Smooth muscle cell (in vitro differentiated cells): ENCODE measurements at regions not wholly inside any gene's neighbourhood (a gene's known extent, or its start where the extent isn't known, plus 50 kb on each side); places are given as distances from the start of the nearest gene placed in this dataset.

Experiments used
- DNase-seq: peaks from one replicate; lab custom pipeline; 2025; ENCODE audit not compliant: unreplicated experiment; lab: John Stamatoyannopoulos, UW
- H2AFZ ChIP-seq: fragments of 200-600 bp; sonication (generic); 2 replicates; pipeline ENCODE4 v1.6.0; 2016; ENCODE audit warnings: antibody characterized with exemption, low read depth, mild to moderate bottlenecking
- H3F3A ChIP-seq: fragments of 200-600 bp; sonication (generic); 2 replicates; pipeline ENCODE4 v1.6.0; 2017; ENCODE audit warnings: antibody characterized with exemption, low read depth
- H3K27ac ChIP-seq: fragments of 200-600 bp; sonication (generic); 2 replicates; pipeline ENCODE4 v1.5.1; 2016; ENCODE audit warnings: low read depth, mild to moderate bottlenecking
- H3K27me3 ChIP-seq: fragments of 200-600 bp; sonication (generic); 2 replicates; pipeline ENCODE4 v1.6.1; 2016; ENCODE audit warnings: low read depth, mild to moderate bottlenecking
- H3K36me3 ChIP-seq: fragments of 200-600 bp; sonication (generic); 2 replicates; pipeline ENCODE4 v1.5.1; 2016; ENCODE audit warnings: low read depth
- H3K4me1 ChIP-seq: fragments of 200-600 bp; sonication (generic); 2 replicates; pipeline ENCODE4 v1.5.1; 2016; ENCODE audit warnings: low read depth
- H3K4me2 ChIP-seq: fragments of 200-600 bp; sonication (generic); 2 replicates; pipeline ENCODE4 v1.6.0; 2016; ENCODE audit warnings: mild to moderate bottlenecking
- H3K4me3 ChIP-seq: fragments of 200-600 bp; sonication (generic); 2 replicates; pipeline ENCODE4 v1.5.1; 2016; ENCODE audit warnings: mild to moderate bottlenecking
- H3K79me2 ChIP-seq: fragments of 200-600 bp; sonication (generic); 2 replicates; pipeline ENCODE4 v1.6.0; 2016; ENCODE audit warnings: low read depth, mild to moderate bottlenecking
- H3K9ac ChIP-seq: fragments of 200-600 bp; sonication (generic); 2 replicates; pipeline ENCODE4 v1.6.0; 2016; ENCODE audit warnings: low read depth
- H3K9me3 ChIP-seq: fragments of 200-600 bp; sonication (generic); replicated peaks from 2 replicates; pipeline ENCODE4 v1.5.1; 2016; ENCODE audit warnings: low read depth
- H4K20me1 ChIP-seq: fragments of 200-600 bp; sonication (generic); 2 replicates; pipeline ENCODE4 v1.6.0; 2016; ENCODE audit warnings: low read depth
- CTCF ChIP-seq: fragments of 200-600 bp; sonication (generic); IDR thresholded peaks from 2 replicates; pipeline ENCODE4 v1.5.1; 2017; ENCODE audit warnings: borderline replicate concordance, mild to moderate bottlenecking, antibody characterized with exemption; ENCODE audit not compliant: insufficient read depth, poor library complexity, severe bottlenecking
- WGBS: methylation state at CpG from one replicate; pipeline ENCODE4 v1.1.7; 2016; ENCODE audit warnings: low lambda C conversion rate; 5-methylcytosine and 5-hydroxymethylcytosine counted together

GRCh38 chr1:29501227-29501976, 265.1 kb downstream of the PTPRU start:
- H2AFZ ChIP-seq = no peak overlapping the region
- 32% methylated on average over 8 of the region's 8 CpGs for WGBS
- H3K4me3 ChIP-seq = no peak overlapping the region
- no peak overlapping the region for H3K27ac ChIP-seq
- TF ChIP-seq CTCF = no peak
- no peaks in the 10 kb centered on the region for H4K20me1 ChIP-seq
- H3K9me3 ChIP-seq = no peaks in the 10 kb centered on the region
- no peak overlapping the region for H3K4me2 ChIP-seq
- peaks cover 13% of the 10 kb centered on the region for H3K4me1 ChIP-seq
- H3F3A ChIP-seq = no peaks in the 10 kb centered on the region
- H3K27me3 ChIP-seq = peaks cover under 1% of the 10 kb centered on the region
- no peak for DNase-seq
- H3K9ac ChIP-seq = no peak overlapping the region
- H3K36me3 ChIP-seq = no peaks in the 10 kb centered on the region
- H3K79me2 ChIP-seq = no peaks in the 10 kb centered on the region

GRCh38 chr1:29500651-29501050, 264.3 kb downstream of the PTPRU start:
- Histone ChIP-seq H3K27ac (no peak overlapping the region), H3K79me2 (no peaks in the 10 kb centered on the region), H3K4me1 (peaks cover 13% of the 10 kb centered on the region), H4K20me1 (no peaks in the 10 kb centered on the region), H3K4me2 (no peak overlapping the region), H3F3A (no peaks in the 10 kb centered on the region), H3K27me3 (no peaks in the 10 kb centered on the region), H3K4me3 (no peak overlapping the region), H3K36me3 (no peaks in the 10 kb centered on the region), H3K9ac (no peak overlapping the region), H3K9me3 (no peaks in the 10 kb centered on the region), H2AFZ (no peak overlapping the region)
- WGBS = 88% methylated on average over 5 of the region's 5 CpGs
- no peak for TF ChIP-seq CTCF
- no peak for DNase-seq

GRCh38 chr1:29500041-29500440, 263.7 kb downstream of the PTPRU start:
- Histone ChIP-seq H4K20me1 (no peaks in the 10 kb centered on the region), H3K4me3 (no peak overlapping the region), H3K27ac (no peak overlapping the region), H3K27me3 (no peaks in the 10 kb centered on the region), H3K9ac (no peak overlapping the region), H3K9me3 (no peaks in the 10 kb centered on the region), H3K4me2 (no peak overlapping the region), H2AFZ (no peak overlapping the region), H3F3A (no peaks in the 10 kb centered on the region), H3K36me3 (no peaks in the 10 kb centered on the region), H3K4me1 (peaks cover 13% of the 10 kb centered on the region), H3K79me2 (no peaks in the 10 kb centered on the region)
- no peak for TF ChIP-seq CTCF
- 96% methylated on average over 7 of the region's 9 CpGs for WGBS
- DNase-seq = no peak

GRCh38 chr1:29499104-29499650, 262.9 kb downstream of the PTPRU start:
- no peak for DNase-seq
- no peak overlapping the region for H3K4me3 ChIP-seq

More at GRCh38 chr1:29499104-29499650, 262.9 kb downstream of the PTPRU start:
- Histone ChIP-seq H3K9ac (no peak overlapping the region), H3K27ac (no peak overlapping the region), H3K4me1 (peaks cover 13% of the 10 kb centered on the region), H4K20me1 (no peaks in the 10 kb centered on the region), H3K36me3 (no peaks in the 10 kb centered on the region), H3K9me3 (no peaks in the 10 kb centered on the region), H3F3A (no peaks in the 10 kb centered on the region), H3K79me2 (no peaks in the 10 kb centered on the region), H2AFZ (no peak overlapping the region), H3K4me2 (no peak overlapping the region), H3K27me3 (no peaks in the 10 kb centered on the region)
- WGBS = 86% methylated on average over 9 of the region's 9 CpGs
- TF ChIP-seq CTCF = no peak
